ENCODE measurements at regions not wholly inside any gene's neighbourhood (a gene's known extent, or its start where the extent isn't known, plus 50 kb on each side); places are given as distances from the start of the nearest gene placed in this dataset.

DNA sequence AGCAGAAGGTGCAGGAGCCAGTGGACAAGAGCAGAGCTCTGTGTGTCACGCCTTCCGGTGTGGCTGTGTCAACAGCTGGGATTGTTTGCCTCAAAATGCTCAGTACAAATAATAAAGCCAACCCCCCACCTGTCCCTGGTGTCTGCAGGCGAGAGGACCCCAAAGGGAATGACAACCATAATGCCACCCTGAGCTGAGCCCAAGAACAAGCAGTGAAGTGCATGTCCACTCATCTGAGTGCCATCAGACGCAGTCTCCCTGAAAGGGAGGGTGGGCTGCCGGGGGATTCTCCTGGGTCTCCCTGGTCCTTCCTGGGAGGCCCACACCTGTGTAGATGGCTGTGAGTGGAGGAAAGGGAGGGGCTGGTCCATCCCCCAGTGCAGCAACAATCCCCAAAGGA, 328.8 kb upstream of the IRX1 start:
- no peak for DNase-seq
- in situ Hi-C loops (cut with MboI; ENCODE audit: low pct_unique_long_range_greater_than_20kb, low sequenced_read_pairs), result no loop called here

GRCh38 chr5:3265936-3266335, 329.7 kb upstream of the IRX1 start:
- in situ Hi-C loops (cut with MboI; ENCODE audit: low pct_unique_long_range_greater_than_20kb, low sequenced_read_pairs), result no loop called here
- DNase-seq, result no peak

GRCh38 chr5:3265131-3265885, 330.3 kb upstream of the IRX1 start:
- in situ Hi-C loops (cut with MboI; ENCODE audit: low pct_unique_long_range_greater_than_20kb, low sequenced_read_pairs), result no loop called here
- DNase-seq, result no peak

- in situ Hi-C loops (cut with MboI; ENCODE audit: low pct_unique_long_range_greater_than_20kb, low sequenced_read_pairs), result no loop called here
- no peak for DNase-seq
These were observed 333.2 kb upstream of the IRX1 start for GRCh38 chr5:3262451-3262850.

DNA sequence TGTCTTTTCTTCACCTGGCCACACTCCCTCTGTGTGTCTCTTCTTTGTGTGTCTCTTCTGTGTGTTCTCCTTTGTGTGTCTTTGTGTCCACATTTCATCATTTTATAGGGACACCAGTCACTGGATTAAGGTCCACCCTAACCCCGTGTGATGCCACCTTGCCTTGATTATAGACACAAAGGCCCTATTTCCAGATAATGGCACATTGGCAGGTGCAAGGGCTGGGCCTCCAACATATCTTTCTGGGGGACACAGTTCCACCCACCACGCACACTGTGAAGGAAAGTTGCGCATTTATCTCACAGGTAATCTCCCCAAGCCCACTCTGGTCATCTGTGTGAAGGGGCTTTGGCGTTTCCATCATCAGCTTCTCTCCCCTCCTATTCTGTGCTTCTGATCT, 334.6 kb upstream of the IRX1 start:
- DNase-seq, result no peak
- in situ Hi-C loops (cut with MboI; ENCODE audit: low pct_unique_long_range_greater_than_20kb, low sequenced_read_pairs), result no loop called here

DNA sequence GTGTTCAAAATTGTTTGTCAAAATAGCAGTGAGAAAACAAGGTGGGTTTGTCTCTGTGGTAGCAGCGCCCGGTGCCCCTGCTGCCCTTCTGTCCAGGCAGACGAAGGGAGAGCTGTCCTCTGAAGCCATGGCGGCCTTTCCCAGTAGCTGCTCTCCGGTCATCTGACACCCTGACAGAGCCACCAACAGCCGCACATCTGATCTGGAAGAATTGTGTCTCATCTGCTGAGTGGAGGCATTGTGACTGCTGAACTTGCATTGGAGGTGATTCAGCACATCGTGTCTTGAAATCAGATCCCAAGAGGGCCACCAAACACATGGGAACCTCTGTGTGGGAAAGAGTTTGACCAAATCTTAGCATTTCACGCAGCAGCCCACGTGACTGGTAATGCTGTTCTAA, 337.6 kb upstream of the IRX1 start:
- DNase-seq, result no peak
- in situ Hi-C loops (cut with MboI; ENCODE audit: low pct_unique_long_range_greater_than_20kb, low sequenced_read_pairs), result no loop called here

- in situ Hi-C loops (cut with MboI; ENCODE audit: low pct_unique_long_range_greater_than_20kb, low sequenced_read_pairs), result no loop called here
- no peak for DNase-seq
These were observed 343.4 kb upstream of the IRX1 start for GRCh38 chr5:3252235-3252634.

GRCh38 chr5:3251784-3252183, 343.8 kb upstream of the IRX1 start:
- DNase-seq, result no peak
- in situ Hi-C loops (cut with MboI; ENCODE audit: low pct_unique_long_range_greater_than_20kb, low sequenced_read_pairs), result no loop called here

- in situ Hi-C loops (cut with MboI; ENCODE audit: low pct_unique_long_range_greater_than_20kb, low sequenced_read_pairs), result no loop called here
These were observed 346.2 kb upstream of the IRX1 start for GRCh38 chr5:3249401-3249800.

GRCh38 chr5:3237276-3237868, 358.3 kb upstream of the IRX1 start:
- in situ Hi-C loops (cut with MboI; ENCODE audit: low pct_unique_long_range_greater_than_20kb, low sequenced_read_pairs), result no loop called here
- DNase-seq, result no peak

More at GRCh38 chr5:3249401-3249800, 346.2 kb upstream of the IRX1 start:
- DNase-seq, result no peak

DNA sequence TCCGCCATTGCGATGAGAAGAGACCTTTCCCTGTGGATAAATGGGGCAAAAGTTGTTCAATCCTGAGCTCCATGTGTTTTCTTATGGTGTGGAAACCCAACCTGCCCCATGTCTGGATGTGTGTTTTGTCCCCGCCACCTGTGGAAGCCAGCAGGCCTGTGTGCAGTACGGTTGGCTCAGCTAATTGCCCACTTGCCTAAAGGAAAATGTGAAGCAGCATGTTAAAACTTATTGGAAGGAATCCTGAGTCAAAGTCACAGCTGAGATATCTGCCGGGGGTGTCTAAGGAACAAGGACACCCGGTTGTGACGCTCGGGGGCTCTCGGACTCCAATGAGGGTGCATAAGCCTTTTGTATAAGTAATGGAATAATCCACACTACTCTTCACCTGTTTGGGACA, 361.1 kb upstream of the IRX1 start:
- in situ Hi-C loops (cut with MboI; ENCODE audit: low pct_unique_long_range_greater_than_20kb, low sequenced_read_pairs), result no loop called here
- DNase-seq, result no peak

DNA sequence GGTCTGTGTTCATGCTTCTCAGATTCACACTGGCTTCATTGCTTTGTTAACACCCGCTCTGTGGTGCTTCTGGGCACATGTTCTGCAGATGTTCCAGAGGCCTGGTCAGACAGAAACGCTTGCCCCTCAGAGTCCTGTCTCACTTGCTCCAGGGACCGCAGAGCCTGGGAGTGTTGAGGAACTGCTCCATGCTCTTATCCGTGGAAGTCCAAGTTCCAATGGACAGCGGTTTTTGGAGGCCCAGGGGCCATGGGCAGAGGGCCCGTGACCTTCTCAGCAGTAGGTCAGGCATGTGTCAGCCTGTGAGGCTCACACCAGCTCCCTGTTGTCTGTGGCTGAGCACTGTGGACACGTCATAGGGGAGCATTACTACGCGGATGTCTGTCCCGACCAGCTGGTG, 364.7 kb upstream of the IRX1 start:
- in situ Hi-C loops (cut with MboI; ENCODE audit: low pct_unique_long_range_greater_than_20kb, low sequenced_read_pairs), result no loop called here
- DNase-seq, result no peak

DNA sequence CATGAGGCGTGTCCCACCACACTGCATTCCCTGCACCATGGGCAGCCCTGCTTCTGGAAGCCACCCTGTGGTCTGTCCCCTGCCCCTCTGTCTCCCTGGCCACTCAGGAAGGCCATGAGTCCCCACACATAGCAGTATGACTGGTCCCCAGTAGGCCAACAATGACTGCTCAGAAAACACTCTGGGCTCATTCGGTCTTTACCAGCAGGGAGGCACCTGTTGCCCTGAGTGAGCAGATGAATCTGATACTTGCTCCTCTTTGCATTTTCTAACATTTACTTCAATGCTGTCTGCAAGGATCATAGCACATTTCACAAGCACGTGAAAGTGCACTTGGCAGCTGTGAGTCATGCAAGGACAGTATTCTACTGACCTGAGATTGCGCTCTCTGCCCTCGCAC, 365.4 kb upstream of the IRX1 start:
- DNase-seq, result no peak
- in situ Hi-C loops (cut with MboI; ENCODE audit: low pct_unique_long_range_greater_than_20kb, low sequenced_read_pairs), result no loop called here

DNA sequence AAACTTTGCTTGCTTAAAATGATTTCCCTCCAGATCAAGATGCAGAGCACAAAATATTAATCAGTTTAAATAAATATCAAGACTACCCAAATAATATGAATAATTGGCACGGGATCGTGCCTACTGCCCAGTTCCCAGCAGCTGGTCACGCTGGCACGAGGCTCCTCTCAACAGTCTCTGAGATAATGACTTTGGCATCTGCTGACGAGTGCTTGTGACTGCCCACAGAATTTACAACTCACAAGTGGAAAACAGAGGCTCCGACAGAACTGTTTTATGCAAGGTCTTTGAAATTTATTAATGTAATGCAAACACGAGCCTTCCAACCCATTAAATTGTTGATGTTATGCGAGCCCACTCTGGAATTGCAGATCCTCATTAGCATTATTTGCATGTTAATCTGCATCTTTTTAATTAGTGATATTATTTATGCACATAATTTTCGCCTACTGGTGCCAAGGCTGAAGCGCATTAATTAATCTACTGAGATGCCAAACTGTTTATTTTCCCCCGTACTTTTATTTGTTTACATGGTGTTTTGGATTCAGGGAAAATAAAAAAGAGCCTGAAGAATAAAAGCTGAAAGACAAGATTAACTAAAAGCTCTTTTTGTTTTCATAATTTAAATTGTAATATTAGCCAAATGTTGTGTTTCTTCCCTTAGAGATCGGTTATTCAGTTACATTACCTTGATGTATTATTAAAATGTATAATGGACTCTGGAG, 369.3 kb upstream of the IRX1 start:
- in situ Hi-C loops (cut with MboI; ENCODE audit: low pct_unique_long_range_greater_than_20kb, low sequenced_read_pairs), result no loop called here
- no peak for DNase-seq

- DNase-seq, result no peak
- in situ Hi-C loops (cut with MboI; ENCODE audit: low pct_unique_long_range_greater_than_20kb, low sequenced_read_pairs), result no loop called here
These were observed 370.3 kb upstream of the IRX1 start for GRCh38 chr5:3225201-3225960.

DNA sequence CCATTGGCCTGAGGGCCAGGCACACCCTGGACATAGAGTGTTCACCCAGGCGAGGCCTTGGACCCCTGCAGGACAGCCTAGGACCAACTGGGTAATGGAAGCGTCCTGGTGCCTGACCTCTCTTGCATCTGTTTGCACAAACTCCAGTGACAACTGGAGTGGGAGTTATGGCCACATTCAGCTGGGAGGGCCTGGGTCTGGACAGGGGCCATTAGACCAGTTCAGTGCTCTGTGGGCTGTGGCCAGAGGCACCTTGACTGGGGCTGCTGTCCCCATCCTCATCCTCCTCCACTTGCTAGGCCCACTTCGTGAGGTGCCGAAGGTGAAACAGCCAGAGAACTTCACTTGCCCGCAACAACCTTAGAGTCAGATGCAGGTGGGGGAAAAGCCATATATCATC, 372.7 kb upstream of the IRX1 start:
- DNase-seq, result no peak
- in situ Hi-C loops (cut with MboI; ENCODE audit: low pct_unique_long_range_greater_than_20kb, low sequenced_read_pairs), result no loop called here

DNA sequence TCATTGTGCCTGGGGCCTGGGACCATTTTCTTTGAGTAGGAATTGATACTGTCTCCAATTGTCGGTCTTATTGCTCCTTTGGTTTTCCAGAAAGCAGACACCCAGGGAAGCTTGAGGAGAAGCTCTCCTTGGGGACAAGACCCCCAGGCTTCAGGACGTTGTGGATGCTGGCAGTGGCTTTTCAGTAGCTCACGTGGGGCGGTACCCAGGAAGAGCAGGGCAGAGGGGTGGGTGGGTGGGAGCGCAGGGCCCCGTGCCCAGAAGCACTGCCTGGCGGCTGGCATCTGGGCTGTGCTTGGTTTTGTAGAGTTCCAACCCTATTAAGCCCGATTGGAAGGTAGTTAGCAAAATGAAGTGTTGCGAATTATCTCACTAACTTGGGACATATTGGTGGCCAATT, 374.2 kb upstream of the IRX1 start:
- in situ Hi-C loops (cut with MboI; ENCODE audit: low pct_unique_long_range_greater_than_20kb, low sequenced_read_pairs), result no loop called here
- DNase-seq, result no peak

DNA sequence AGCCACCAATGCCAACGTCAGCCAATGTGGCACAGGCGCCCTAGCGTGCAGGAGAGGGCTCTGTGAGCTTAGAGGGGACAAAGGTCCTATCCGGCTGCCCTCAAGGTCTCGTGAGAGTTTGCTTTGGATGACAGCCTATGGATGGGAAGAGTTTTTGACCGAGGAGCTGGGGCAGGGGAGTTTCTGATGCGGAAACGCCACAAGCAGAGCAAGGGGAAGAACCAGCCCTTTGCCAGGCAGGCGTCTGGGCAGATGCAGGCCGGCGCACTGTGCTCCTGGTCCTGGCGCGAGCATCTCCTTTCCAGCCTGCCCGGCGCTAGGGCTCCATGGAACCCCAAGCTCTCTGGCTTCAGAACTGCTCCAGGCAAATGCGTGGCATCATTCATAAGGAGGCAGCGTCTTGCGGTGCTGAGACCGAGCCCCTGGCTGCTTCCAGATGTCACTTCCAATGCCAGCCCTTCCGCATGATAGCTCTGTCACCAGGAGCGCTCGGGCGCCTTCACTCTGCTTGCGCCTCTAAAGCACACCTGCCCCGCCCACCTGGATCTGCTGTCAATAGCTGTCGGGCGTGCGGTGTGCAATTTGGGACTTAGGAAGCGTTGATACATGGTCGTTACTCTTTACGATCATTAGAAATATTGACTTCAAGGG, 374.9 kb upstream of the IRX1 start:
- in situ Hi-C loops (cut with MboI; ENCODE audit: low pct_unique_long_range_greater_than_20kb, low sequenced_read_pairs), result no loop called here
- no peak for DNase-seq

GRCh38 chr5:3220201-3220600, 375.4 kb upstream of the IRX1 start:
- in situ Hi-C loops (cut with MboI; ENCODE audit: low pct_unique_long_range_greater_than_20kb, low sequenced_read_pairs), result no loop called here
- no peak for DNase-seq
